ENCODE measurements at regions not wholly inside any gene's neighbourhood (a gene's known extent, or its start where the extent isn't known, plus 50 kb on each side); places are given as distances from the start of the nearest gene placed in this dataset.
"Not testable (repeated sequence)": the region's sequence is repeated elsewhere in the genome, so short reads cannot be mapped to it uniquely, and the experiment has no call there.

GRCh38 chr18:27298214-27298804 is 113.2 kb upstream of the CHST9 start:
- no peaks in the 10 kb centered on the region for H3K36me3 ChIP-seq (replicated peaks in 1 of 2; ENCODE audit: control insufficient read depth in 1 of 2, insufficient read depth in 2 of 2, low read length in 2 of 2)
- H3K27ac ChIP-seq (ENCODE audit: low read depth in 1 of 2, low read length in 2 of 2) = no peak overlapping the region
- no CpG with 5 or more reads among the region's 4 CpGs for whole genome bisulfite sequencing (ENCODE audit: insufficient coverage)
- no peak overlapping the region for H3K4me3 Mint-ChIP-seq
- no peak for TF ChIP-seq CTCF (IDR thresholded peaks at IDR 0.05)
- H3K27me3 ChIP-seq (ENCODE audit: control insufficient read depth in 2 of 2, insufficient read depth in 2 of 2, low read length in 2 of 2) = no peaks in the 10 kb centered on the region
- H3K27ac Mint-ChIP-seq = no peak overlapping the region
- H4K20me1 ChIP-seq (ENCODE audit: insufficient read depth, low read length) = no peaks in the 10 kb centered on the region
- H3K9me3 ChIP-seq (replicated peaks in 1 of 2; ENCODE audit: control insufficient read depth in 1 of 2, insufficient read depth in 1 of 2, low read length in 2 of 2) = no peaks in the 10 kb centered on the region
- H3K4me1 Mint-ChIP-seq = no peaks in the 10 kb centered on the region
- H3K36me3 Mint-ChIP-seq = no peaks in the 10 kb centered on the region
- H3K9me3 Mint-ChIP-seq = peaks cover 0 to 1% (median 0%) of the 10 kb centered on the region in 7 donors
- no peak overlapping the region for H2AFZ ChIP-seq (ENCODE audit: insufficient read depth, low read depth, low read length, poor library complexity, severe bottlenecking)
- no peak overlapping the region for H3K4me3 ChIP-seq (replicated peaks in 1 of 3; ENCODE audit: low read depth in 2 of 3, low read length in 3 of 3)
- intact Hi-C loops (cut with micrococcal nuclease) = no loop called here
- no peak overlapping the region for H3K4me2 ChIP-seq (replicated peaks; ENCODE audit: extremely low read depth, low read length, poor library complexity, severe bottlenecking)
- H3K27me3 Mint-ChIP-seq (ENCODE audit: low read depth in 3 of 3) = peaks cover 0 to 2% (median 0%) of the 10 kb centered on the region in 3 donors
- no peaks in the 10 kb centered on the region for H3K4me1 ChIP-seq (ENCODE audit: control insufficient read depth in 1 of 2, insufficient read depth in 2 of 2, low read length in 2 of 2)
- H3K9ac ChIP-seq (ENCODE audit: insufficient read depth, low read length, poor library complexity, severe bottlenecking) = no peak overlapping the region
- no peak for DNase-seq
- no peaks in the 10 kb centered on the region for H3K79me2 ChIP-seq (ENCODE audit: insufficient read depth, low read length)

GRCh38 chr18:27285973-27286562 is 101.0 kb upstream of the CHST9 start:
- H3K4me3 ChIP-seq (replicated peaks in 1 of 3; ENCODE audit: low read depth in 2 of 3, low read length in 3 of 3); H3K4me3 Mint-ChIP-seq; H3K36me3 ChIP-seq (replicated peaks in 1 of 2; ENCODE audit: control insufficient read depth in 1 of 2, insufficient read depth in 2 of 2, low read length in 2 of 2); H3K36me3 Mint-ChIP-seq; intact Hi-C loops (cut with micrococcal nuclease); H3K9me3 ChIP-seq (replicated peaks in 1 of 2; ENCODE audit: control insufficient read depth in 1 of 2, insufficient read depth in 1 of 2, low read length in 2 of 2); H3K4me1 ChIP-seq (ENCODE audit: control insufficient read depth in 1 of 2, insufficient read depth in 2 of 2, low read length in 2 of 2); H3K27ac Mint-ChIP-seq; DNase-seq; H2AFZ ChIP-seq (ENCODE audit: insufficient read depth, low read depth, low read length, poor library complexity, severe bottlenecking); H3K9me3 Mint-ChIP-seq; H3K4me1 Mint-ChIP-seq; H3K4me2 ChIP-seq (replicated peaks; ENCODE audit: extremely low read depth, low read length, poor library complexity, severe bottlenecking); H3K9ac ChIP-seq (ENCODE audit: insufficient read depth, low read length, poor library complexity, severe bottlenecking); H3K27me3 ChIP-seq (ENCODE audit: control insufficient read depth in 2 of 2, insufficient read depth in 2 of 2, low read length in 2 of 2); H3K79me2 ChIP-seq (ENCODE audit: insufficient read depth, low read length); H4K20me1 ChIP-seq (ENCODE audit: insufficient read depth, low read length); H3K27ac ChIP-seq (ENCODE audit: low read depth in 1 of 2, low read length in 2 of 2); H3K27me3 Mint-ChIP-seq (ENCODE audit: low read depth in 3 of 3): not testable (repeated sequence)
- WGBS (ENCODE audit: insufficient coverage) = no CpG with 5 or more reads among the region's 2 CpGs
